COR-L47 (cell line): ENCODE measurements at regions not wholly inside any gene's neighbourhood (a gene's known extent, or its start where the extent isn't known, plus 50 kb on each side); places are given as distances from the start of the nearest gene placed in this dataset.

ENCODE experiments used
- DNase-seq: peaks from one replicate; lab custom pipeline; 2025; lab: John Stamatoyannopoulos, UW

DNA sequence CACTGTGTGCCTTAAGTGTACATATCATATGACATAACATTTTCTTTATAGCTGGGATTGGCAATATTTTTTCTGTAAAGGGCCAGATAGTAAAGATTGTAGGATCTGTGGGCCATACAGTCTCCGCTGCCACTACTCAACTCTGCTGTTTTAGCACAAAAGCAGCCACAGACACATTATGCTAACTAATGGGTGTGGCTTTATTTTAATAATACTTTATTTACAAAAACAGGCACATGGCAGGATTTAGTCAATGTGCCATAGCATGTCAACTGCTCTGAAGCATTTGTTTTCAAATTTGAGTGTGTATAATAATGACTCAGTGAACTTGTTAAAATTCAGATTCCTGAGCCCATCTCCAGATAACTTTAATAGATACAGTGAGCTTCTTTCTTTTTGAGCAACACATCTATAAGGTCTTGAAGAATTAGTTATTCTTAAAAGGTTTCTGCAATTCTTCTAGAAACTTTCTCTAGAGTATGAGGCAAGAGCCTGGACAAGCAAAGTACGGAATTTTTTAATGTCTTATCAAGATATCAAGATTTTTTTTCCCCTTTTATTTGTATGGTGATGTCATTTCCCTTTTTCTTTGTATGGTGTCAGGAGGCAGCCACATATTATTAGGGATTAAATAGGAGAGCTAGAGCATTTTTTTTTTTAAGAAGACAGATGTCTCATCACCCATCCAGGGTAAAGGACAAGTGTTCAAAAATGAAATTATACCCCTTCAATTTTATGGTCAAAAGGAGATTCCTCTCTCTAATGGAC, 518.3 kb downstream of the DHX35 start:
- DNase-seq = no peak

DNA sequence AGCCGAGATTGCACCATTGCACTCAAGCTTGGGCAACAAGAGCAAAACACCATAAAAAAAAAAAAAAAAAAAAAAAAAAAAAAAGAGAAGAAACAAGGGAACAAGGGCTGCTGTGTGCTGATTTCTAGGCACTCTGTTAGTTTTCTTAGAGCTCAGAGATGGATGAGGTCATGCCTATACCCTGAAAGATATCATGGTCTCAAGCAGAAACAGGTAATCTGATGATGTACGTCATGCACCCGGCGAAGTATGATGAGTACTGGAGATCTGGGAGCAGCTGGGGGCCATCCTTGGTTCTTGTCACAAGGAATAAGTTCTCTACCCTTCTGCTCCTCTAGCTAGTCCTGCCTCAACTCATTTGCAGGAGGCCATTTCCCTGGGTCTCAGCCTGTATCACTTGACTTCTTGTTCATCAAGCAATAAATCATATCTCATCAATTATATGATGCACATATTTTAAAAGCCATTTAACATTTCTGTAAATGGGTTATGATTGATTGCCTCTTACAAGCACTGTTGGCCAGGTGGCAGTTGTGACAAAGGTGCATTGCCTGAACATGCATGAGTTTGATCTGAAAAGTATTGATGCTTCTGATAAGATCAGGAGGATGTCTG, 517.2 kb downstream of the DHX35 start:
- no peak for DNase-seq

DNA sequence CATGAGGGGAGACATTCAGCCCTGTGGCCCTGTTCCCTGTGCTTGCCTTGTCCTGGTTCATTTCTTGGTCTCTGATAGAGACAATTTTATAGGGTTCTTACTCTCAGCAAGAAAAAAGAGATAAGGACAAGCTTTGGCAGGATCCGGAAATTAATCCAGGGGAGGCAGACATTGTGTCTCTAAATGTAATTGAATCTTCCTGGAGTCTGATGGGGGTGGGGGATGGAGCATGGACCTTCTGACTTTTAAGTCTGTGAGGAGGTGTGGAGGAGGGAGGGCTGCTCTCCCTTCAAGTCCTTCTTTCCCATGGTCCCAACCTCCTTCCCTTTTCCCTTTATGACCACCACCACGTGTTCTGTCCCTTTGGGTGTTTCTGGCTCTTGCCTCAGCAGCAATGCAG, 512.7 kb downstream of the DHX35 start:
- DNase-seq = no peak

DNA sequence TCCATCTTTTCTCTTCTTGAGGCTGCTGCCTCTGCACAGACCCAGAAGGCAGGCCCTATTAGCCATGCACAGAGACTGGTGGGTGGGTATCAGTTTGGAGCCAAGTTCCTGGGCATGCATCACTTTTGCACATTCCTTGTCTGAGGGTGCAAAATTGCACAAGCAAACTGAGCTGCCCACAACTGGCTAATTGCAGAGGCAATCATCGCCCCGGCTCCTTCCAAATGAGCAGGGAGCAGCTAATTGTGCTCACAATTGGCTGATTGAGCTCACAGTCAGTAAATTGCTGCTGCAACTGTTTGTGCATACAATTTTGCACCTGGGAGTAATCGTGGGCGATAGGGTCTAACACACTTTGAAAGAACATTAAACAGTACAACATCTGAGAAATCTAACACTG, 511.4 kb downstream of the DHX35 start:
- DNase-seq = no peak

DNA sequence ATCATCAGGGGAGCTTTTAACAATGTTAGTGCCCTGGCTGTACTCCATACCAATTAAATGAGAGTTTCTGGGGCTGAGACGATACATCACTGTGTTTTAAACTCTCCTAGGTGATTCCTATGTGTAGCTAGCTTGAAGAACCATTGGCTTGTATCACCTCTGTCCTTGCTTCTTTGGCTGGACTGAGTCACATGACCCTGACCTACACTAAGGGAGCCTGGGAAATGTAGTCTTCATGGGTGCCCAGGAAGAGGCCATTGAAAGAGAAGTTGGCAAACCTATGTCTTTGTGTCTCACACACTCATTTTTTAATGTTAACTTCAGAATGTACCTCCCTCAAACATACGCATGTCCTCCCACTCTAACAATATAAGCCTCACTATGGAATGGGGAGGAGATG, 506.6 kb downstream of the DHX35 start:
- DNase-seq = no peak

DNA sequence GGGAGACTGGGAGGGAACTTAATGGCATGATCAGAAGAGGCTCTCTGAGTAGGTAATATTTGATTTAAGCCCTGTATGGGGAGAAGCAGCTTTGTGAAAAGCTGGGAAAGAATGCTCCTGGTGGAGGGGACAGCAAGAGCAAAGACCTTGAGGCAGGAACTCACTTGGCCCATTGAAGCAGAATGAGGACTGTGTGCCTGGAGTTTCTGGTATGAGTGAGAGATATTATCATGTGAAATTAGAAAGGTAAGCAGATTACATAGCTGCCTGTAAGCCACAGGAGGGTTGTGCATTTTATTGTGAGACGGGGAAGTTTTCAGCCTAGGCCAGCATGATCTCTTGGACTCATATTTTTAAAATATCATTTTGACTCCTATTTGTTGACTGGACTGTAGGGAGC, 502.1 kb downstream of the DHX35 start:
- DNase-seq = no peak

DNA sequence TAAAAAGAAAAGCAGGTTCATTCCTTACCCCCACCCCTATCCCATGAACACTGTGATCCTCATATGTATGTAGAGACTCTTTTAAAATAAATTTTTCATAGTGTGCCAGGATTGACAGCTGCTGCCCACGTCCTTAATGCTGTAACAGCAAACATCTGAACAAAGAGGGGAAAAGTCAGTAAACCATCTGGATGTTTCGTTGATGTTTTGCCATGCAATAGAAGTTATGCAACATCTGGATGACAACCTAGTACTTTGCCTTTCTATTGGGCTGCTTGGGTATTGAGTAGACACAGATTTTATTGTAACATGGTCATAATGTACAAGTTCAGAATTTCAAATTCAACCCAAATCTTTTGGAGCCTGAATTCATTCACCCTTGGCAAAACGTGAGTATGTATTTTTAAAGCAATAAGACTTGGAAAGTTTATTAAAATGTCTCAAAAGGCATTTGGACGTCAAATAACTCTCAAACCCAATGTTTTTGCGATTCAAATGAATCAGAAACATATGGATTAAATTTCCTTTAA, 500.3 kb downstream of the DHX35 start:
- DNase-seq = no peak

DNA sequence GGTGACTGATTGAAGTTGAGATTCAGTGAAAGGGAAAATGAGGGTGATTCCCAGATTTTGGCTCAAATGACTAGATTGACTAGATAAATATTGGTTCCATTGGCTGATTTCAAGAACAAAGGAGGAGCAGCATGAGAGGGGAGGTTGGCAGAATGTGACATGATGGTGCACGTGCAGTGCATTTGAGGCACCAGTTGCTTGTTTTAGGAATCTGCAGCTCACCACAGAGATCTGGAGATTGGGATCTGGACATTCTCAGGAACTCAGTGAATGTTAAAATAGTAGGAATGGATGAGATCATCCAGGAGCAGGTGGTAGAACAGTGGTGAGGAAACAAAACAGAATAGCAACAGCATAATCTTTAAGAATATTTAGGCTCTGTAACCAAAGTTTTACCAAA, 496.3 kb downstream of the DHX35 start:
- DNase-seq = no peak

DNA sequence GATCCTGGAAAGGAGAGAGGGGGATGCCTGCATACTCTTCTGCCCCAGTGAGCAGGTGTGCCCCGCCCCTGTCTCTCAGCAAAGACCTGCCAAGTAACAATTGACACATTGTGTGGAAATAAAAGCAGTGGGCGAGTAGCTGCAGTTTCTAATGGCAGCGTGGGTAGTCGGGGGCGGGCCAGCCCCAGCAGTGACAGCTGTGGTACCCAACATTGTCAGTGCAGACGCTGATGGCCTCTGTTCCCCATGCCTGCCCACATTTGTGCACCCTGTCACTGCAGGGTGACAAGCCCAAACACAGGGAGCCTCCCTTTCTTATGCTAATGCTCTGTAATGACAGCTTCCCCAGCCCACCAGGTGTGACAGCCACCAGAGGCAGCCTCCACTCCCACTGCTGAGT, 491.7 kb downstream of the DHX35 start:
- DNase-seq = no peak

DNA sequence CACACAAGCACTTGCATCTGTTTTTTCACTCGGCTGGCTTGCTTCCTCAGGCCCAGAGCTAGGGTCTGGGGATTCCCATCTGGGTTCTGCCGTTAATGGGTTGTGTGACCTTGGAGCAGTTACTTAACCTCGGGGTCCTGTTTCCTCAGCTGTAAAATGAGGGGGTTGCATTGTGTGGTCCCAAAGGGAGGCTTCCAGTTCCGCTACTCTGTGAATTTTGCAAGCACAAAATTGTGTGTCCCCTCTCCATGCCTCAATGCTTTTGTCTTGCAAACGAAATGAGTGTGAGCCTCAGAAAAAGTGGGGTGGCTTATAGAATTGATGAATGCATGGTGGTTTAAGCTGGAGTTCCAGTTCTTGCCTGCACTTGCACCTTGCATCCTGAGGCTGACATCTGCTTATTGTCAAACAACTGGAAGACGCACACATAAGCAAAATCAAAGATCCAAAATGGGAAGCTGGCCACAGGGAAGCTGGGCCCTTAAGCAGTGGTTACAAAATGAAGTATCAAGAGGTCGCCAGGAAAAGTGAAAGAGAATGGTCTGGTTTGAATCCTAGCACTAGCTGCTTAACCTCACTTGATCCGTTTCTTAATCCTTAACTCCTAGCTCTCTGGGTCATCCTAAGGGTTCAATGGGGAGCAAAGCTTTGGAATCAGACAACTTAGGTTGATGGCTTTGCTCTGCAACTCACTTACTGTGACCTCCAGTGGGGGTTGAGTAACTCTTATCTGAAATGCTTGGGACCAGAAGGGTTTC, 490.6 kb downstream of the DHX35 start:
- no peak for DNase-seq

DNA sequence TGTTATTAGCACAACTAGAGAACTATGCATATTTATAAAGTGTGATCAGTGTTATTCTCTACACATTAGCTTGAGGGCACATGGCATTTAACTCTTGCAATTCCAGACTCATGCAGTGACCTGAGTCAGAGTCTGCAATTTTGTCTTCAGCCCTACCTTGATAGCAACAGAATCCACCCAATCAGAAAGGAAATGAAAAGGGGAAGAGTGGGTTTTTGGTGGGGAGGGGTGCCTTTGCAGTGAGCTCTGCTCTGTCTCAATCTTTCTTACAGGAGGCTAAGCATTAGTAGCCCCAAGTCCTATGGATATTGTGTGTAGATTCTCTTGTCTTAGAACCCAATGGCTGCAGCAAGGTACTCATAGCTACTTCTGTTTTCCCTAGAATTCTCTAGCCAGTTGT, 489.2 kb downstream of the DHX35 start:
- no peak for DNase-seq

DNA sequence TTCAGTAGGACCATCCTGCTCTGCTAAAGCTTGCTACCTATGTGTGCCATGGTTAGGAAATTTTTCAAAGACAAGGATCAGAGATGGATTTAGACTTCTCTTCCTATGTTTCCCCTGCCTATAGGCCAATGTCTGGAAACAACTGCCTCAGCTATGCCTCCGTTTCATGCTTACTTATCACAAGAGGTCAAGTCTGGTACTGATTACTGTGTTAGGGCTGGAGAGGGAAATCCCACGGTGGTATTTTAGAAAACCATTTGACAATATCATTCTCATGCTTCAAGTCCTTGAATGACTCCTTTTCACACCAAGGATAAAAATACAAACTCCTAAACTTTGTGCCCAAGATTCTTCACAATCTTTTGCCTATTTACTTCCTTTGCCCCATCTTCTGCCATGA, 484.3 kb downstream of the DHX35 start:
- no peak for DNase-seq

DNA sequence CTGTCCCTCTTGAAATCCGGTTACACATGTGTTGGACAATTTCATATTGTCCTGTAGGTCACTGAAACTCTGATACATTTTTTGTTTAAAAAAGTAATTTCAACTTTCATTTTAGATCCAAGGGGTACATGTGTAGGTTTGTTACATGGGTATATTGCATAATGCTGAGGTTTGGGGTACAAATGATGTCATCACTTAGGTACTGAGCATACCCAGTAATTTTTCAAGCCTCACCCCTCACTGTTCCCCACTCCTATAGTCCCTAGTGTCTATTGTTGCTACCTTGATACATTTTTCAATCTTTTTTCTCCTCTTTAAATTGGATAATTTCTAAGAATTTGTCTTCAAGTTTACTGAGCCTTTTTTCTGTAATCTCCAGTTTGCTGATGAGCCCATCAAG, 483.0 kb downstream of the DHX35 start:
- DNase-seq = no peak

DNA sequence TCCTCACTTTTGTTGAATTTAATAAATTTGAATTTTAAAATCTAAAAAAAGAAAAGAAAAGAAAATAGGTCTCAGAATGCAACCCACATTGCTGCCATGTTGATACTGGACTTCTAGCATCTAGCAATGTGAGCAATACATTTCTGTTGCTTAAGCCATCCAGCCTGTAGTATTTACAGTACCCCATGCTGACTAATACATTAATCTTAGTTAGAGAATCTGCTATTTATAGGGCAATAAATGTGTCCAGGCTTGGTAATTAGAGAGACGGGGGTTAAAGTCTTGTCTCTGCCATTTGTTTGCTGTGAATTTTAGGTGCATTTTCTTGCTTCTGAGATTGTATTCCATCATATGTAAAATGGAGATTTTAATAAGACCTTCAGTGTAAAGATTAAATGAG, 471.3 kb downstream of the DHX35 start:
- DNase-seq = no peak

DNA sequence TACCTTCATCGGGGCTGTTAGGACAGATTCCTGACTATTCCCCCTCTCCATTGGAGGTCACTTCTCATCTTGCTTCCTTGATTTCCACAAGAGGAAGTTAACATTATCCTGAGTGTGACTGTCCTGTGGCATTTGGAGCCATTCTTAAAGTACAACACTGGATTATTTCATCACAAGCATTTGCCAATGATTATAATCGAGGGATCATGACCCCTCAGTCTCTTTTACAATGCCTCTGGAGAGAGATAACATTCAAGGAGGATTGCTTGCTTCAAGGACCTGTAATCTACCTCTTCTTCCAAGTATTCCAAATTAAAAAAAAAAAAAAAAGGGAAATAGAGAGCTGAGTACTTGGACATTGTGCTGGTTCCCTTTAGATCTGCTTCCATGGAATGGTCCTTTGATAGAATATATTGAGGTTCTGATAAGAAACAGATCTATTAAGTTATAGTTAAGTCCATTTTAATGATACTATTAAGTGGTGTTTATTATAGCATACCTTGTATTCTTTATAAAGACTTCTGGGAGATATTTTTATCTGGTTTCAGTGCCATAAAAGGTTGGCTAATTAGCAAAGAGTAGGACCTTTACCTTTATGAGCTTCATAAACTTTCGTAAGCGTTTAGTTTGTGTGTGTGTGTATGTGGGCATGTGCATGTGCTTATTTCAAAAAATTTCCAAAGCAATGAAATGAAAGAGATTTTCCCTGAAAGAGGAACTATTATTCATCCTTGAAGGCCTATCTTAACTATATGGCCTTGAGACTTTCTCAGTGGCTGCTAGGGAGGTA, 469.1 kb downstream of the DHX35 start:
- DNase-seq = no peak

DNA sequence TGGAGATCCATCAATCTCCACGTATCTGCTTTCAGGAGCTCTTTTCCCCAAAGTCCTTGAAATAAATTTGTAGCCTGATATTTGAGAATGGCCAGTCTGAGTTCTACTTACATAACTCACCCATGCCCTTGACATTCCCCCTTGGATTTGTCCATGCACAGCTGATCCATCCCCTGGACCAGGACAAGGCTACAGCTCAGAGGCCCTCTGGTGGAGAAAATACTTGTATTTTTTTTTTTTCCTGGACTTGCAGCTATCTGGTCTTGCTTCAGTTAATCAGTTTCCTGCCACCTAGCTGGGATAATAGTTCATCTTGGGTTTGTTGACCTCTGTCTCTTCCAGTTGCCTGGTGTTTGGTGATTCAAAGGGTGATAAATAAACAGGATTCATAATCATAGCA, 467.6 kb downstream of the DHX35 start:
- DNase-seq = no peak

DNA sequence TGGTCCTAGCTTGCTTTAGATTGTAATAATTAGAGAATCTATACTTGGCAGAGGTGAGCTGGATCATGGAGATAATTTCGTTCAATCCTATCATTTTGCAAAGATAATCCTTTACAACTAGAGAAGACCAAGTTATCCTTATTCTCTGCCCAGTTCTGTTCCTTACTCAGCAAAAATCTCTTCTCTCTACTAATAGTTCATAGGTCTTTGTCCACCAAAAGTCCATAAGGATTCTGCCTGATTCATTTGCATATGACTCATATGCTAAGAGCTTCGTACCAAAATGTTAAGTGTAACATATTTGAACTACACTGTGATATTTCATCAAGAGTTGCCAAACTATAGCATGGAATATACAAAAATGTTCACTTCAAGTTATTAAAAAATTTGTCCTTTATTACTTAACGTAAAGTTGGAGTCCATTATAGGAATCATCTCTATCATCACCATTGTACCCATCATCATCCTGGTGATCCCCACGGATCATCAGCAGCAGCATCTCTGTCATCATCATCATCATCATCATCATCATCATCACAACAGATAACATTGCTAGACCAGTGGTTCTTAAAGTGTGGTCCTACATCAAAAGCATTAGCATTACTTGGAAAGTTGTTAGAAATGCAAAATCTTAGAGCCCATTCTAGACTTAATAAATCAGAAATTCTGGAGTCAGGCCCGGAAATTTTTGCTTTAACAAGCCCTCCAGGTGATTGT, 463.0 kb downstream of the DHX35 start:
- no peak for DNase-seq

DNA sequence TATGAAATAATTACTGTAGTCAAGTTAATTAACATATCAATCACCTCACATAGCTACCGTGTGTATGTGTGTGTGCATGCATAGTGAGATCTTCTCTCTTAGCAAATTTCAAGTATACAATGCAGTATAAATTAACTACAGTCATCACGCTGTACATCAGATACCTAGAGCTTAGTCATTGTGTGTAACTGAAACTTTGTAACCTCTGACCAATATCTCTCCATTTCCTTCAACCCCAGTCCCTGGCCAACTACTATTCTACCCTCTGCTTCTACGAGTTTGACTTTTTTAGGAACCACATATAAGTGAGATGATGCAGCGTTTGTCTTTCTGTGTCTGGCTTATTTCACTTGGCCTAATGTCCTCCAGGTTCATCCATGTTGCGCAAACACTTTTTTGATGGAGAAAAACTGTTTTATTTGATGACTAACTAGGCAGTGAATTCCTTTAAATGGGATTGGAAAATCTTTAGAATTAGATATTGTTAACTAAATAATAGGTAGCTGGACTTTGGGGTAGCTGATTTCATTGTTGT, 459.5 kb downstream of the DHX35 start:
- no peak for DNase-seq

DNA sequence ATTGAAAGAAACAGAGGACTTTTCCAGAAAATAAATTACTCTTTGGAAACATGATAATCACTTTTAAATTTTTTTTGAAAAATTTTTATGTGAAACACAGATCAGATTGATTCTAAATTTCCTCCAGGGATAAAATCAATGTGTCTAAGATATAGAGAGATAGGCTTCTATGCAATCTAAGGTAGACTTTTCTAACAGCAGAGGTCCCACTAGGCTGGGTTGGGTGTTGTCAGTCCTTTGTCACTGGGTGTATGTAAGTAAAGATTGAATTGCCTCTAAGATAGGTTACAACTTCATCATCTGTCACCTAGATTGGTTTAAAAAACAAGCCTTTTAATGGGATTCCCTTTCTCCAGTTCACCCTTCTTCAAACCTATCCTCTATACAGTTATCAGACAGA, 449.9 kb downstream of the DHX35 start:
- DNase-seq = no peak

DNA sequence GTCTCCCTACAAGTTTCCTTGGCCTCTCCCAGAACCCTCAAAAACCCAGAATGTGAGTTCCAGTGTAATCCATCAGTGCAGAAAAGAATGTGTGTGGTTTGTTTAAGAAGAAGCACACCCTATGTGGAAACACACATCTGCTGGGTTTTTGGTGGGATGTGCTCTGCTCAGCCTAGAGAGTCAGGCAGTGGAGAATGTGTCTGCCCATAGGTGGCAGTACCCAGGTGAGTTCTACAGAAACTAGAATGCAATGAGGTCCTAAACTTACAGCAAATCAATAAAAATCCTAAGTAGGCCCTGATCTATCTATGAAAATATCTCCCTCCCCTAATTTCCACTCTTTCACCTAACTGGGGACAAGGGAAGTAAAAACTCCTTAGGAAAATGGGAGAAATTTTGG, 437.3 kb downstream of the DHX35 start:
- DNase-seq = no peak

DNA sequence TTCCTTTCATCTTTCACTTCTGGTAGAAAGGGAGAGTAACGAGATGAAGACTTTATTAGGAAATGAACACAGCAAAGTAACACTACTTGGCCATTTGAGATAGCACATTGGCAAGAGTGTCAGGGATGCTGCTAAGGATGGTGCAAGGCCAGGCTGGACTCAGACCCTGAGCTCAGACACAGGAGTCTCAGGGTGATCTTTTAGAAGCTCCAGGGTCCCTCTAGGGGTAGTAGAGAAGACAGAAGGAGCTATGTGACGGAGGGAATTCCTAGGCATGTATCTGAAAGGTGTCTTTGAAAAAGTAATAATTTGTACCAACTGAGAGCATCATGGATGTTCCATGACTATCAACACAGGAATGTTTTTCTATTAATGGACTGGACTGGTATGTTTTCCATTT, 436.5 kb downstream of the DHX35 start:
- no peak for DNase-seq
